ENCODE measurements at regions not wholly inside any gene's neighbourhood (a gene's known extent, or its start where the extent isn't known, plus 50 kb on each side); places are given as distances from the start of the nearest gene placed in this dataset.
A peak's percentile ranks its signal among the peaks of the same experiment; 100 is the strongest.

DNA sequence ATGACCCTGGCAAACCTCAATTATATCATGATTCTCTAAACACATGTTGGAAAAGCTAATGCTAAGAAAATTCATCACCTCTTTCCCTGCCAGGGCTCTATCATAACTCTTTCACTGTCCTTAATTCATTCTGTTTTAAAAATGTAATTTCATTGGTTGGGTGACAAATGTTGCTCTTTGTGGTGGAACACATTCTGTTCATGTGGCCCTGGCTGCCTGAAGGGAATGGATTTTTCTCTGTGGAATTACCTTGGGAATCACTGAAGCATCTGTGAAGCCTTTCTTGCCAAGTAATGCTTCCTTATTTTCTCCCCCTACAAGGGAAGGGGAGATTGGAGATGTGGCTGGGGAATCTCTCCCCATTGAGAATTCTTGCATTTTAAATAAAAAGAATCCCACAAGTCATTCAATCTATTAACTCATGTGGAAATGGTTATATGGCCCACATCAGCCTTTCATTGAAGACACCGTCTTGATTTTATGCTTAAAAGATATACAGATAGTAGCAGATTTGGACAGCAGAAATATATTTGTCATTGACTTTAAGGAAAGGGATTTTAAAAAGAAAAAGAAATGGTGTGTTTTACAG, 201.8 kb upstream of the NMUR2 start:
- Histone ChIP-seq H3K4me1 (no peaks in the 10 kb centered on the region), H3K27ac (no peak overlapping the region), H3K4me3 (no peak overlapping the region), H3K36me3 (no peaks in the 10 kb centered on the region), H3K9me3 (peaks cover 0 to 4% (median 0%) of the 10 kb centered on the region in 11 donors), H3K27me3 (no peaks in the 10 kb centered on the region)
- intact Hi-C loops (cut with DNase I), result no loop called here
- WGBS, 2 donors, result 73 to 86% methylated on average over 1 of the region's 1 CpG
- DNase-seq (no peak), ATAC-seq (peak in 3 of 8 donors; percentile 50 to 64 (median 61))
- TF ChIP-seq, protein P1, sequence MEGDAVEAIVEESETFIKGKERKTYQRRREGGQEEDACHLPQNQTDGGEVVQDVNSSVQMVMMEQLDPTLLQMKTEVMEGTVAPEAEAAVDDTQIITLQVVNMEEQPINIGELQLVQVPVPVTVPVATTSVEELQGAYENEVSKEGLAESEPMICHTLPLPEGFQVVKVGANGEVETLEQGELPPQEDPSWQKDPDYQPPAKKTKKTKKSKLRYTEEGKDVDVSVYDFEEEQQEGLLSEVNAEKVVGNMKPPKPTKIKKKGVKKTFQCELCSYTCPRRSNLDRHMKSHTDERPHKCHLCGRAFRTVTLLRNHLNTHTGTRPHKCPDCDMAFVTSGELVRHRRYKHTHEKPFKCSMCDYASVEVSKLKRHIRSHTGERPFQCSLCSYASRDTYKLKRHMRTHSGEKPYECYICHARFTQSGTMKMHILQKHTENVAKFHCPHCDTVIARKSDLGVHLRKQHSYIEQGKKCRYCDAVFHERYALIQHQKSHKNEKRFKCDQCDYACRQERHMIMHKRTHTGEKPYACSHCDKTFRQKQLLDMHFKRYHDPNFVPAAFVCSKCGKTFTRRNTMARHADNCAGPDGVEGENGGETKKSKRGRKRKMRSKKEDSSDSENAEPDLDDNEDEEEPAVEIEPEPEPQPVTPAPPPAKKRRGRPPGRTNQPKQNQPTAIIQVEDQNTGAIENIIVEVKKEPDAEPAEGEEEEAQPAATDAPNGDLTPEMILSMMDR (IDR thresholded peaks at IDR 0.05), result no peak

DNA sequence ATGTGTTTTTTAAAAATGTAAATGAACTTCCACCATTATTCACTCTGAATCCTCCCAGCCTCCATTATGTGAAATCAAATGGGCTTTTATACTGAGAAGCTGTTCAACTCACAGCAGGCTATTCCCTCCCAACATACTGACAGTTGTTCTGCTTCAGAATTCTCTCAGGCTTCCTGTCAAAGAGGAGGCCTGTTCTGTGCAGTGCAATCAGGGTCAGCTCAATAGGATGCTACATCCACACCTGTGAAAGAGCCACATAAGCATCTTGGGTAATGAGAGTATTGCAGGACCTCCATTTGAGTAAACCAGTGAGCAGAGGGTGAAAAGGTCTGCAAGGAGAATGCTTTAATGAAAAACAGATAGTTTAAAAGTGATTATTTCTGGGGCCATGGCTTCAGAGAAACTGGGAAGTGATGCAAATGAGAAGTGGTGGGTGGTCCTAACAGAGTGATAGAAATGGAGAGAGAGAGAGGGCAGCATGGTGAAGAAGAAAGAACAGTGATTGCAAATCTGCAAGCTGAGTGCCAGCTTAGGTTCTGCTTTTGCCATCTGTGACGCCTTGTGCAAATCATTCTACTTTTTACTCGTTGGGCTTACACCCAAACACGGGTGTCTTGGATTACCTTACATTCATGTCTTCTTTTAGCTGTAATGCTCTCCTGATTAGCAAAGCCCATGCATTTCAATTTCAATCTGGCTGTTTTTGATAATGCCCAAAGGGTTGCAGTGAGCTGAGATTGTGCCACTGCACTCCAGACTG, 202.5 kb upstream of the NMUR2 start:
- ATAC-seq, result no peak

DNA sequence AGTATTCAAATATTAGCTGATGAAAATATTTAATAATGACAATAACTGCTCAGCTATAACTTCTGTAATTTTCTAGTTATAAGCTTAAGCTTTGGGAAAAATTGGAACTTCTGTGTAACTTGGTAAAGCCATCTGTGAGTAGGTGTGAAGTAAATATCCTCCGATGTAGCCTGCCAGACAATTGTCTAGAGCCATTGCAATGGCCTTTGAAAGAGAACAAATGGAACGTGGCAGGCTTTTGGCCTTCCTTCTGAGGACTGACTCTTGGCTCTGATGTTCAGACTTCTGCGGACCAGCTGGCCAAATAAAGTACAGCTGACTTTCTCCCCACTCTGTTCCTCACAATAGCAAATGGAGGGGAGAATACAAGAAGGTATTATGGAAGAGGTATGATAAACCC, 203.4 kb upstream of the NMUR2 start:
- no peaks in the 10 kb centered on the region for H3K4me1 ChIP-seq
- H3K27ac ChIP-seq, result no peak overlapping the region
- H3K9me3 ChIP-seq, result peaks cover 0 to 4% (median 0%) of the 10 kb centered on the region in 11 donors
- no peaks in the 10 kb centered on the region for H3K27me3 ChIP-seq
- 60 to 61% methylated on average over 3 of the region's 3 CpGs for WGBS, 2 donors
- TF ChIP-seq, protein P1 (IDR thresholded peaks at IDR 0.05), result no peak
- peak in 5 of 8 donors; percentile 41 to 64 (median 61) for ATAC-seq
- intact Hi-C loops (cut with DNase I), result no loop called here
- DNase-seq, result no peak
- no peak overlapping the region for H3K4me3 ChIP-seq
- no peaks in the 10 kb centered on the region for H3K36me3 ChIP-seq

More for the DNA sequence above, 202.5 kb upstream of the NMUR2 start:
- H3K4me3 ChIP-seq, result no peak overlapping the region
- intact Hi-C loops (cut with DNase I), result no loop called here
- H3K27me3 ChIP-seq, result no peaks in the 10 kb centered on the region
- H3K4me1 ChIP-seq, result no peaks in the 10 kb centered on the region
- WGBS, 2 donors, result 65 to 67% methylated on average over 3 of the region's 3 CpGs
- TF ChIP-seq, protein P1 (IDR thresholded peaks at IDR 0.05), result no peak
- no peak overlapping the region for H3K27ac ChIP-seq
- H3K9me3 ChIP-seq, result peaks cover 0 to 4% (median 0%) of the 10 kb centered on the region in 11 donors
- H3K36me3 ChIP-seq, result no peaks in the 10 kb centered on the region
- DNase-seq, result no peak

DNA sequence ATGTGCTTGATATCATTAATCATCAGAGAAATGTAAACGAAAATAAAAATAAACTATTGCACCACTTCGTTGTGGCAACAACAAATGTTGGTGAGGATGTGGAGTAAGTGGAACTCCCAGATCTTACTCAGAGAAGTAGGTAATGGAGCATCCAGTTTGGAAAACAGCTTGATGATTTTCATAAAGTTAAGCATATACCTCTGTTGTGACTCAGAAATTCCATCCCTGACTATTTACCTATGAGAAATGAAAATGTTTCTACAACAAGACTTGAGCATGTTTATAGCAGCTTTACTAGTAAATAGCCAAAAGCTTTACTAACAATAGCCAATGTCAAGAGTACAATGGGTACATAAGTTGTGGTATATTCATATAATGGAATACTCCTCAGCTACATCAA, 214.7 kb upstream of the NMUR2 start:
- TF ChIP-seq, protein P1 (IDR thresholded peaks at IDR 0.05), result no peak
- H3K27me3 ChIP-seq, result no peaks in the 10 kb centered on the region
- no peak overlapping the region for H3K27ac ChIP-seq
- peaks cover 0 to 10% (median 0%) of the 10 kb centered on the region in 9 donors for H3K4me1 ChIP-seq
- intact Hi-C loops (cut with DNase I), result no loop called here
- no peaks in the 10 kb centered on the region for H3K9me3 ChIP-seq
- H3K4me3 ChIP-seq, result no peak overlapping the region
- 64 to 82% methylated on average over 2 of the region's 2 CpGs for WGBS, 2 donors
- no peak for ATAC-seq
- no peak for DNase-seq
- no peaks in the 10 kb centered on the region for H3K36me3 ChIP-seq

All from heart right ventricle (tissue), 16 donors.